ENCODE measurements at regions not wholly inside any gene's neighbourhood (a gene's known extent, or its start where the extent isn't known, plus 50 kb on each side); places are given as distances from the start of the nearest gene placed in this dataset.

DNA sequence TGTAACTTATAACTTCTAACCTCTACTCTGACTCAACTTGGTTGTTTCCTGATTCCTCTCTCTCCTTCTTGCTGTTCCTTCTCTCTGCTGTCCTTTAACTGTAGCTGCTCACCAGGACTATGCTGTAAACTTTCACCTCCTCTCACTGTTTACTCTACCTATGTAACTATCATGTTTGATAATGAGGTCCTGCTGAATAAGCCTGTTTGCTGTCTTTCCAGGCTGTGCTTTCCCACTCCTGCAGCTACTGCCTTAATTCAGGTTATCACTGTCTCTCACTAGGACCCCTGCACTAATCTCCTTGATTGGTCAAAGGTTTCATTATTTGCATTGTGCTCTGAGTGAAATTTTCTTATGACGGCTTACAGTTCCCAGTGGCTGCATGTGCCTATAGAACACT, 633.9 kb upstream of the PTBP2 start:
- Histone ChIP-seq H3K27ac (ENCODE audit: extremely low read depth, low read depth, low read length) (no peak overlapping the region), H3K9me1 (ENCODE audit: control insufficient read depth, insufficient read depth, low read length) (no peaks in the 10 kb centered on the region), H3K4me2 (ENCODE audit: insufficient read depth, low read length) (no peak overlapping the region), H3K4me1 (replicated peaks in 1 of 2; ENCODE audit: control insufficient read depth in 2 of 2, insufficient read depth in 2 of 2, low read length in 2 of 2) (no peaks in the 10 kb centered on the region), H3K36me3 (ENCODE audit: control insufficient read depth, insufficient read depth, low read length) (no peaks in the 10 kb centered on the region), H3K9me3 (replicated peaks; ENCODE audit: control insufficient read depth, insufficient read depth, low read depth, low read length) (no peaks in the 10 kb centered on the region), H4K20me1 (replicated peaks; ENCODE audit: control insufficient read depth, insufficient read depth, low read length) (no peaks in the 10 kb centered on the region), H3K9ac (ENCODE audit: insufficient read depth in 1 of 2, low read depth in 2 of 2, low read length in 2 of 2) (no peak overlapping the region), H3K79me2 (ENCODE audit: control insufficient read depth, insufficient read depth, low read length) (no peaks in the 10 kb centered on the region), H2AFZ (ENCODE audit: low read depth, low read length) (no peak overlapping the region), H3K27me3 (ENCODE audit: control insufficient read depth in 2 of 2, insufficient read depth in 2 of 2, low read length in 2 of 2) (no peaks in the 10 kb centered on the region), H3K4me3 (no peak overlapping the region)
- no peak for FAIRE-seq
- no TSS peak for BruUV-seq (replicated peaks)
- no peak for ATAC-seq
- ChIA-PET CTCF (ENCODE audit: low intra/inter-chr PET ratio) (no interaction called here), POLR2A (no interaction called here)
- TF ChIP-seq PHF21A (IDR thresholded peaks at IDR 0.05; ENCODE audit: borderline replicate concordance, low read depth), result no peak
- no peak for TF ChIP-seq ZNF75A (CRISPR knock-in tag; IDR thresholded peaks at IDR 0.05)
- TF ChIP-seq EHMT2 (IDR thresholded peaks at IDR 0.05), result no peak
- no peak for TF ChIP-seq NEUROD1 (IDR thresholded peaks at IDR 0.05; ENCODE audit: borderline replicate concordance, low read depth, low read length, partially characterized antibody)
- no peak for TF ChIP-seq CHD1 (IDR thresholded peaks at IDR 0.05; ENCODE audit: low read length)
- no peak for DNase-seq (ENCODE audit: extremely low read depth in 1 of 4, low spot score in 3 of 4)
- in situ Hi-C loops (cut with MboI), result no loop called here
- 0% methylated on average over 1 of the region's 1 CpG for WGBS (ENCODE audit: insufficient coverage, low coverage, missing lambda C conversion rate)
- intact Hi-C loops (cut with micrococcal nuclease), result no loop called here

DNA sequence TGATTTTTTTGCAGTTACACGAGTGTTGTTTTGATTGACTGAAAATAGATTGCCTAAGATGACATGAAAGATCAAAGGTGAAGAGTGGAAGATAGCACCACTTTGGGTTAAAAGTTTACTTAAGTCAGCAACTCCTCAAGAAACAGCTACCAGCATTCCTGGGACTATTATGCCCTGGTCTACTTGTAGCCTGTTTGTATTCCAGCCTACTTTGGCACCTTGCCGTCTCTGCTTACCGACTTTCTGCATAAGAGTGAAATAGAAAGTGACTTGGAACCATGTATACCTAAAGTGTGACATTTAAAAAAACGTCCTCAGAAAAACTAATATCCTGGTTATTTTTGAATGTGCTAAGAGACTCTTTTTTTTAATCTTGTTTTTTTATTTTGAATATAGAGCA, 631.5 kb upstream of the PTBP2 start:
- WGBS (ENCODE audit: insufficient coverage, low coverage, missing lambda C conversion rate), result 1% methylated on average over 4 of the region's 4 CpGs
- Histone ChIP-seq H3K9me1 (ENCODE audit: control insufficient read depth, insufficient read depth, low read length) (no peaks in the 10 kb centered on the region), H3K9me3 (replicated peaks; ENCODE audit: control insufficient read depth, insufficient read depth, low read depth, low read length) (no peaks in the 10 kb centered on the region), H3K36me3 (ENCODE audit: control insufficient read depth, insufficient read depth, low read length) (no peaks in the 10 kb centered on the region), H3K4me3 (no peak overlapping the region), H3K4me2 (ENCODE audit: insufficient read depth, low read length) (no peak overlapping the region), H3K4me1 (replicated peaks in 1 of 2; ENCODE audit: control insufficient read depth in 2 of 2, insufficient read depth in 2 of 2, low read length in 2 of 2) (no peaks in the 10 kb centered on the region), H3K27ac (ENCODE audit: extremely low read depth, low read depth, low read length) (no peak overlapping the region), H3K9ac (ENCODE audit: insufficient read depth in 1 of 2, low read depth in 2 of 2, low read length in 2 of 2) (no peak overlapping the region), H4K20me1 (replicated peaks; ENCODE audit: control insufficient read depth, insufficient read depth, low read length) (no peaks in the 10 kb centered on the region), H3K27me3 (ENCODE audit: control insufficient read depth in 2 of 2, insufficient read depth in 2 of 2, low read length in 2 of 2) (no peaks in the 10 kb centered on the region), H3K79me2 (ENCODE audit: control insufficient read depth, insufficient read depth, low read length) (no peaks in the 10 kb centered on the region), H2AFZ (ENCODE audit: low read depth, low read length) (no peak overlapping the region)
- FAIRE-seq (no peak), DNase-seq (ENCODE audit: extremely low read depth in 1 of 4, low spot score in 3 of 4) (no peak), ATAC-seq (no peak)
- CTCF ChIA-PET (ENCODE audit: low intra/inter-chr PET ratio), result no interaction called here
- POLR2A ChIA-PET, result no interaction called here
- TF ChIP-seq TARDBP (IDR thresholded peaks at IDR 0.05), result no peak
- TF ChIP-seq, protein P1, sequence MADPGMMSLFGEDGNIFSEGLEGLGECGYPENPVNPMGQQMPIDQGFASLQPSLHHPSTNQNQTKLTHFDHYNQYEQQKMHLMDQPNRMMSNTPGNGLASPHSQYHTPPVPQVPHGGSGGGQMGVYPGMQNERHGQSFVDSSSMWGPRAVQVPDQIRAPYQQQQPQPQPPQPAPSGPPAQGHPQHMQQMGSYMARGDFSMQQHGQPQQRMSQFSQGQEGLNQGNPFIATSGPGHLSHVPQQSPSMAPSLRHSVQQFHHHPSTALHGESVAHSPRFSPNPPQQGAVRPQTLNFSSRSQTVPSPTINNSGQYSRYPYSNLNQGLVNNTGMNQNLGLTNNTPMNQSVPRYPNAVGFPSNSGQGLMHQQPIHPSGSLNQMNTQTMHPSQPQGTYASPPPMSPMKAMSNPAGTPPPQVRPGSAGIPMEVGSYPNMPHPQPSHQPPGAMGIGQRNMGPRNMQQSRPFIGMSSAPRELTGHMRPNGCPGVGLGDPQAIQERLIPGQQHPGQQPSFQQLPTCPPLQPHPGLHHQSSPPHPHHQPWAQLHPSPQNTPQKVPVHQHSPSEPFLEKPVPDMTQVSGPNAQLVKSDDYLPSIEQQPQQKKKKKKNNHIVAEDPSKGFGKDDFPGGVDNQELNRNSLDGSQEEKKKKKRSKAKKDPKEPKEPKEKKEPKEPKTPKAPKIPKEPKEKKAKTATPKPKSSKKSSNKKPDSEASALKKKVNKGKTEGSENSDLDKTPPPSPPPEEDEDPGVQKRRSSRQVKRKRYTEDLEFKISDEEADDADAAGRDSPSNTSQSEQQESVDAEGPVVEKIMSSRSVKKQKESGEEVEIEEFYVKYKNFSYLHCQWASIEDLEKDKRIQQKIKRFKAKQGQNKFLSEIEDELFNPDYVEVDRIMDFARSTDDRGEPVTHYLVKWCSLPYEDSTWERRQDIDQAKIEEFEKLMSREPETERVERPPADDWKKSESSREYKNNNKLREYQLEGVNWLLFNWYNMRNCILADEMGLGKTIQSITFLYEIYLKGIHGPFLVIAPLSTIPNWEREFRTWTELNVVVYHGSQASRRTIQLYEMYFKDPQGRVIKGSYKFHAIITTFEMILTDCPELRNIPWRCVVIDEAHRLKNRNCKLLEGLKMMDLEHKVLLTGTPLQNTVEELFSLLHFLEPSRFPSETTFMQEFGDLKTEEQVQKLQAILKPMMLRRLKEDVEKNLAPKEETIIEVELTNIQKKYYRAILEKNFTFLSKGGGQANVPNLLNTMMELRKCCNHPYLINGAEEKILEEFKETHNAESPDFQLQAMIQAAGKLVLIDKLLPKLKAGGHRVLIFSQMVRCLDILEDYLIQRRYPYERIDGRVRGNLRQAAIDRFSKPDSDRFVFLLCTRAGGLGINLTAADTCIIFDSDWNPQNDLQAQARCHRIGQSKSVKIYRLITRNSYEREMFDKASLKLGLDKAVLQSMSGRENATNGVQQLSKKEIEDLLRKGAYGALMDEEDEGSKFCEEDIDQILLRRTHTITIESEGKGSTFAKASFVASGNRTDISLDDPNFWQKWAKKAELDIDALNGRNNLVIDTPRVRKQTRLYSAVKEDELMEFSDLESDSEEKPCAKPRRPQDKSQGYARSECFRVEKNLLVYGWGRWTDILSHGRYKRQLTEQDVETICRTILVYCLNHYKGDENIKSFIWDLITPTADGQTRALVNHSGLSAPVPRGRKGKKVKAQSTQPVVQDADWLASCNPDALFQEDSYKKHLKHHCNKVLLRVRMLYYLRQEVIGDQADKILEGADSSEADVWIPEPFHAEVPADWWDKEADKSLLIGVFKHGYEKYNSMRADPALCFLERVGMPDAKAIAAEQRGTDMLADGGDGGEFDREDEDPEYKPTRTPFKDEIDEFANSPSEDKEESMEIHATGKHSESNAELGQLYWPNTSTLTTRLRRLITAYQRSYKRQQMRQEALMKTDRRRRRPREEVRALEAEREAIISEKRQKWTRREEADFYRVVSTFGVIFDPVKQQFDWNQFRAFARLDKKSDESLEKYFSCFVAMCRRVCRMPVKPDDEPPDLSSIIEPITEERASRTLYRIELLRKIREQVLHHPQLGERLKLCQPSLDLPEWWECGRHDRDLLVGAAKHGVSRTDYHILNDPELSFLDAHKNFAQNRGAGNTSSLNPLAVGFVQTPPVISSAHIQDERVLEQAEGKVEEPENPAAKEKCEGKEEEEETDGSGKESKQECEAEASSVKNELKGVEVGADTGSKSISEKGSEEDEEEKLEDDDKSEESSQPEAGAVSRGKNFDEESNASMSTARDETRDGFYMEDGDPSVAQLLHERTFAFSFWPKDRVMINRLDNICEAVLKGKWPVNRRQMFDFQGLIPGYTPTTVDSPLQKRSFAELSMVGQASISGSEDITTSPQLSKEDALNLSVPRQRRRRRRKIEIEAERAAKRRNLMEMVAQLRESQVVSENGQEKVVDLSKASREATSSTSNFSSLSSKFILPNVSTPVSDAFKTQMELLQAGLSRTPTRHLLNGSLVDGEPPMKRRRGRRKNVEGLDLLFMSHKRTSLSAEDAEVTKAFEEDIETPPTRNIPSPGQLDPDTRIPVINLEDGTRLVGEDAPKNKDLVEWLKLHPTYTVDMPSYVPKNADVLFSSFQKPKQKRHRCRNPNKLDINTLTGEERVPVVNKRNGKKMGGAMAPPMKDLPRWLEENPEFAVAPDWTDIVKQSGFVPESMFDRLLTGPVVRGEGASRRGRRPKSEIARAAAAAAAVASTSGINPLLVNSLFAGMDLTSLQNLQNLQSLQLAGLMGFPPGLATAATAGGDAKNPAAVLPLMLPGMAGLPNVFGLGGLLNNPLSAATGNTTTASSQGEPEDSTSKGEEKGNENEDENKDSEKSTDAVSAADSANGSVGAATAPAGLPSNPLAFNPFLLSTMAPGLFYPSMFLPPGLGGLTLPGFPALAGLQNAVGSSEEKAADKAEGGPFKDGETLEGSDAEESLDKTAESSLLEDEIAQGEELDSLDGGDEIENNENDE (IDR thresholded peaks at IDR 0.05; ENCODE audit: low read depth, low read length), result no peak
- no TSS peak for BruUV-seq (replicated peaks)
- in situ Hi-C loops (cut with MboI), result no loop called here
- intact Hi-C loops (cut with micrococcal nuclease), result no loop called here
